ENCODE measurements at regions not wholly inside any gene's neighbourhood (a gene's known extent, or its start where the extent isn't known, plus 50 kb on each side); places are given as distances from the start of the nearest gene placed in this dataset.

DNA sequence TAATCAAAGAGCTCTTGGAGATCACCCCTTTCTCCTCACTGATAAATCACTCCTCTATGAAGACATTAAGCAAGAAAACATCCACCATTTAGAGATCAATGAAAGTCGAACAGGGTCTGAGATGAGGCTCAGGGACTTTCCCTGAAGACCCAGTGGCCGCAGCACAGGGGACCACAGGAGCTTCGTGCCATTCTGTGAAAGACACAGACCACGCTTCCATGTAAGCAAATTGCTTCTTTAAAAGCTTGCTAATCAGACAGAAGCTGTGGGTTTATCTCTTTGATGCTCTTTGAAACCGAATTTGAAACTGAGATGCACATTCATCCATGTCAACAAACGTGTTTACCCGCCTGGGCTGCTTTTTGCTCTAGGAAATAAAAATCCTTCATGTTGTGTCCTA, 231.9 kb upstream of the PPP2R2D start:
- H3K27me3 ChIP-seq: peaks cover 13% of the 10 kb centered on the region
- TF ChIP-seq POLR2AphosphoS5 (IDR thresholded peaks at IDR 0.05) (no peak), EP300 (IDR thresholded peaks at IDR 0.05) (no peak), POLR2A (IDR thresholded peaks at IDR 0.05) (no peak)
- TF ChIP-seq, protein P1, sequence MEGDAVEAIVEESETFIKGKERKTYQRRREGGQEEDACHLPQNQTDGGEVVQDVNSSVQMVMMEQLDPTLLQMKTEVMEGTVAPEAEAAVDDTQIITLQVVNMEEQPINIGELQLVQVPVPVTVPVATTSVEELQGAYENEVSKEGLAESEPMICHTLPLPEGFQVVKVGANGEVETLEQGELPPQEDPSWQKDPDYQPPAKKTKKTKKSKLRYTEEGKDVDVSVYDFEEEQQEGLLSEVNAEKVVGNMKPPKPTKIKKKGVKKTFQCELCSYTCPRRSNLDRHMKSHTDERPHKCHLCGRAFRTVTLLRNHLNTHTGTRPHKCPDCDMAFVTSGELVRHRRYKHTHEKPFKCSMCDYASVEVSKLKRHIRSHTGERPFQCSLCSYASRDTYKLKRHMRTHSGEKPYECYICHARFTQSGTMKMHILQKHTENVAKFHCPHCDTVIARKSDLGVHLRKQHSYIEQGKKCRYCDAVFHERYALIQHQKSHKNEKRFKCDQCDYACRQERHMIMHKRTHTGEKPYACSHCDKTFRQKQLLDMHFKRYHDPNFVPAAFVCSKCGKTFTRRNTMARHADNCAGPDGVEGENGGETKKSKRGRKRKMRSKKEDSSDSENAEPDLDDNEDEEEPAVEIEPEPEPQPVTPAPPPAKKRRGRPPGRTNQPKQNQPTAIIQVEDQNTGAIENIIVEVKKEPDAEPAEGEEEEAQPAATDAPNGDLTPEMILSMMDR (IDR thresholded peaks at IDR 0.05): no peak
- H3K4me1 ChIP-seq: no peaks in the 10 kb centered on the region
- ATAC-seq: no peak
- peaks cover 0 to 25% (median 0%) of the 10 kb centered on the region in 3 donors for H3K9me3 ChIP-seq
- H3K36me3 ChIP-seq: no peaks in the 10 kb centered on the region
- no peak overlapping the region for H3K27ac ChIP-seq
- no peak overlapping the region for H3K4me3 ChIP-seq
- 40 to 43% methylated on average over 5 to 6 of the region's 7 CpGs for WGBS, 2 donors (ENCODE audit: low coverage in 1 of 2)

GRCh38 chr10:131669838-131670237, 231.0 kb upstream of the PPP2R2D start:
- TF ChIP-seq POLR2AphosphoS5 (IDR thresholded peaks at IDR 0.05): no peak
- TF ChIP-seq EP300 (IDR thresholded peaks at IDR 0.05): no peak
- TF ChIP-seq, protein P1 (IDR thresholded peaks at IDR 0.05): no peak
- TF ChIP-seq POLR2A (IDR thresholded peaks at IDR 0.05): no peak
- peaks cover 0 to 28% (median 0%) of the 10 kb centered on the region in 3 donors for H3K9me3 ChIP-seq
- no peaks in the 10 kb centered on the region for H3K4me1 ChIP-seq
- H3K27ac ChIP-seq: no peak overlapping the region
- WGBS, 2 donors (ENCODE audit: low coverage in 1 of 2): 82 to 92% methylated on average over 1 of the region's 1 CpG
- no peaks in the 10 kb centered on the region for H3K36me3 ChIP-seq
- ATAC-seq: no peak
- peaks cover 13% of the 10 kb centered on the region for H3K27me3 ChIP-seq
- H3K4me3 ChIP-seq: no peak overlapping the region

- Histone ChIP-seq H3K4me3 (no peak overlapping the region), H3K4me1 (no peaks in the 10 kb centered on the region), H3K27me3 (peaks cover 10% of the 10 kb centered on the region), H3K27ac (no peak overlapping the region), H3K9me3 (peaks cover 0 to 28% (median 0%) of the 10 kb centered on the region in 3 donors), H3K36me3 (no peaks in the 10 kb centered on the region)
- no CpG with 5 or more reads among the region's 5 CpGs for WGBS, 2 donors (ENCODE audit: low coverage in 1 of 2)
- no peak for ATAC-seq
- no peak for TF ChIP-seq POLR2A (IDR thresholded peaks at IDR 0.05)
- TF ChIP-seq POLR2AphosphoS5 (IDR thresholded peaks at IDR 0.05): no peak
- TF ChIP-seq EP300 (IDR thresholded peaks at IDR 0.05): no peak
- TF ChIP-seq, protein P1 (IDR thresholded peaks at IDR 0.05): no peak
Observed at GRCh38 chr10:131670341-131670740, 230.5 kb upstream of the PPP2R2D start.

- 40 to 69% methylated on average over 1 to 3 of the region's 7 CpGs for WGBS, 2 donors (ENCODE audit: low coverage in 1 of 2)
- Histone ChIP-seq H3K9me3 (peaks cover 0 to 36% (median 0%) of the 10 kb centered on the region in 3 donors), H3K27ac (no peak overlapping the region), H3K27me3 (peaks cover 20% of the 10 kb centered on the region), H3K4me3 (no peak overlapping the region), H3K4me1 (no peaks in the 10 kb centered on the region), H3K36me3 (no peaks in the 10 kb centered on the region)
- TF ChIP-seq EP300 (IDR thresholded peaks at IDR 0.05) (no peak), POLR2AphosphoS5 (IDR thresholded peaks at IDR 0.05) (no peak), POLR2A (IDR thresholded peaks at IDR 0.05) (no peak)
- TF ChIP-seq, protein P1 (IDR thresholded peaks at IDR 0.05): no peak
- ATAC-seq: no peak
Observed at GRCh38 chr10:131673396-131673795, 227.4 kb upstream of the PPP2R2D start.

GRCh38 chr10:131674130-131674529, 226.7 kb upstream of the PPP2R2D start:
- ATAC-seq: no peak
- Histone ChIP-seq H3K36me3 (no peaks in the 10 kb centered on the region), H3K4me3 (no peak overlapping the region), H3K9me3 (peaks cover 0 to 43% (median 0%) of the 10 kb centered on the region in 3 donors), H3K27me3 (peaks cover 24% of the 10 kb centered on the region), H3K4me1 (no peaks in the 10 kb centered on the region), H3K27ac (no peak overlapping the region)
- TF ChIP-seq POLR2AphosphoS5 (IDR thresholded peaks at IDR 0.05) (no peak), POLR2A (IDR thresholded peaks at IDR 0.05) (no peak)
- TF ChIP-seq, protein P1 (IDR thresholded peaks at IDR 0.05): no peak
- WGBS, 2 donors (ENCODE audit: low coverage in 1 of 2): 89 to 100% methylated on average over 1 to 6 of the region's 9 CpGs

All from gastroesophageal sphincter (tissue), 4 donors.